Stomach (tissue), 4 donors: ENCODE measurements at regions not wholly inside any gene's neighbourhood (a gene's known extent, or its start where the extent isn't known, plus 50 kb on each side); places are given as distances from the start of the nearest gene placed in this dataset.

ENCODE experiments used
- CTCF ChIP-seq, 7 experiments: fragments of 450-650 bp in 4 of 7; fragments of 200-600 bp in 3 of 7; sonication (generic) in 3 of 7; IDR thresholded peaks; one replicate each; pipeline ENCODE4 v1.5.1; 2016 to 2019; ENCODE audit warnings: antibody characterized with exemption in 7 of 7, control low read depth in 2 of 7, mild to moderate bottlenecking in 1 of 7
- POLR2A ChIP-seq, 4 donors: fragments of 450-650 bp; IDR thresholded peaks; one replicate each; pipeline ENCODE4 v1.6.1; 2016; ENCODE audit warnings: antibody characterized with exemption in 4 of 4, control low read depth in 2 of 4, mild to moderate bottlenecking in 1 of 4, moderate library complexity in 1 of 4
- POLR2AphosphoS5 ChIP-seq, 3 donors: sonication (generic); formaldehyde crosslinking; IDR thresholded peaks; one replicate each; pipeline ENCODE4 v1.6.1; 2016; ENCODE audit warnings: antibody characterized with exemption in 3 of 3

DNA sequence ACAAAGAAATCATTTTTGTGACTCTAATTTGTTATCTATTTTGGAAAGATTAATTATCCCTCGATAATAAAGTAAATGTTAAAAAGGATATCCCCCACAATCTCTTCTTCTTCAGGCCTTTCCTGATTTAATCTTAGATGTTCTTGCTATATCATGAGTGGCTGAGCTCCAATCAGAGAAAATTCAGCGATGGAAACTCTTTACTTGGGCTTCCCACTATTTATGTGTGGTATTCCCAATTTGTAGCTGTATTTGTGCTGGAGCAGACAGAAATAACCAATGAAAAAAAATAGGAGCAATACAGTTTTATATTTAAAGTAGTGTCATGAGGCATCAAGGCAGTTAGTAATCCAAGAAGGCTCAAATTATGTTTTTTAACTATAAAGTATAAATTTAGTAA, 539.1 kb downstream of the PRKD1 start:
- TF ChIP-seq POLR2AphosphoS5 (IDR thresholded peaks at IDR 0.05) (no peak), CTCF (IDR thresholded peaks at IDR 0.05) (no peak), POLR2A (IDR thresholded peaks at IDR 0.05) (no peak)
